ENCODE measurements at regions not wholly inside any gene's neighbourhood (a gene's known extent, or its start where the extent isn't known, plus 50 kb on each side); places are given as distances from the start of the nearest gene placed in this dataset.
A peak's percentile ranks its signal among the peaks of the same experiment; 100 is the strongest.

- intact Hi-C loops (cut with DNase I) = no loop called here
- Histone ChIP-seq H3K4me1 (no peaks in the 10 kb centered on the region), H3K9me3 (no peaks in the 10 kb centered on the region), H3K36me3 (no peaks in the 10 kb centered on the region), H3K4me3 (no peak overlapping the region), H3K27ac (replicated peaks in 1 of 4) (no peak overlapping the region), H3K27me3 (no peaks in the 10 kb centered on the region)
- DNase-seq (ENCODE audit: extremely low spot score) = no peak
- TF ChIP-seq, protein P1, sequence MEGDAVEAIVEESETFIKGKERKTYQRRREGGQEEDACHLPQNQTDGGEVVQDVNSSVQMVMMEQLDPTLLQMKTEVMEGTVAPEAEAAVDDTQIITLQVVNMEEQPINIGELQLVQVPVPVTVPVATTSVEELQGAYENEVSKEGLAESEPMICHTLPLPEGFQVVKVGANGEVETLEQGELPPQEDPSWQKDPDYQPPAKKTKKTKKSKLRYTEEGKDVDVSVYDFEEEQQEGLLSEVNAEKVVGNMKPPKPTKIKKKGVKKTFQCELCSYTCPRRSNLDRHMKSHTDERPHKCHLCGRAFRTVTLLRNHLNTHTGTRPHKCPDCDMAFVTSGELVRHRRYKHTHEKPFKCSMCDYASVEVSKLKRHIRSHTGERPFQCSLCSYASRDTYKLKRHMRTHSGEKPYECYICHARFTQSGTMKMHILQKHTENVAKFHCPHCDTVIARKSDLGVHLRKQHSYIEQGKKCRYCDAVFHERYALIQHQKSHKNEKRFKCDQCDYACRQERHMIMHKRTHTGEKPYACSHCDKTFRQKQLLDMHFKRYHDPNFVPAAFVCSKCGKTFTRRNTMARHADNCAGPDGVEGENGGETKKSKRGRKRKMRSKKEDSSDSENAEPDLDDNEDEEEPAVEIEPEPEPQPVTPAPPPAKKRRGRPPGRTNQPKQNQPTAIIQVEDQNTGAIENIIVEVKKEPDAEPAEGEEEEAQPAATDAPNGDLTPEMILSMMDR (IDR thresholded peaks at IDR 0.05) = no peak
- TF ChIP-seq POLR2A (IDR thresholded peaks at IDR 0.05; ENCODE audit: low read depth) (no peak), POLR2AphosphoS5 (IDR thresholded peaks at IDR 0.05) (no peak), EP300 (IDR thresholded peaks at IDR 0.05) (no peak)
Measured at GRCh38 chr14:55963295-55963694, 154.9 kb upstream of the PELI2 start.

DNA sequence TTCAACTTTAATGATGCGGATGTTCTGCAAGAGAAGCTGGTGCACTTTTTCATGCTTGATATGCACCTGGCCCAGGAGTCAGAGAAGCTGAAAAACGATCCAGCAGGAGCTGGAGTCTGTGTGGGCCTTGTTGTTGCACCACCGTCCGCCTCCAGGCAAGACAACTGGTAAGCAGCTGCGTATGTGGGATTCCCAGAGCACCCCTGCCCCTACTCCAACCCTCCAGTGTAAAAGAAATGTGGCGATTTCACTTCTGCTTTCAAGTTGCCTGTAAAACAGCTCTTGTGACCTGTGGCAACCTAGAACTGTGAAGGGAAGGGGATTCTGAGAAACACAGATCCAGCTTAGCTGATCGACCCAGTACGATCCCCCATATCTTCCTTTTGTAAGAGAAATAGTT, 154.1 kb upstream of the PELI2 start:
- Histone ChIP-seq H3K27ac (replicated peaks in 1 of 4) (no peak overlapping the region), H3K4me3 (no peak overlapping the region), H3K4me1 (no peaks in the 10 kb centered on the region), H3K9me3 (no peaks in the 10 kb centered on the region), H3K27me3 (no peaks in the 10 kb centered on the region), H3K36me3 (no peaks in the 10 kb centered on the region)
- intact Hi-C loops (cut with DNase I) = no loop called here
- no peak for TF ChIP-seq POLR2A (IDR thresholded peaks at IDR 0.05; ENCODE audit: low read depth)
- TF ChIP-seq, protein P1 (IDR thresholded peaks at IDR 0.05) = no peak
- no peak for TF ChIP-seq POLR2AphosphoS5 (IDR thresholded peaks at IDR 0.05)
- TF ChIP-seq EP300 (IDR thresholded peaks at IDR 0.05) = no peak
- DNase-seq (ENCODE audit: extremely low spot score) = no peak
- WGBS = 74% methylated on average over 8 of the region's 8 CpGs

GRCh38 chr14:55964821-55965220, 153.4 kb upstream of the PELI2 start:
- no peak for DNase-seq (ENCODE audit: extremely low spot score)
- TF ChIP-seq EP300 (IDR thresholded peaks at IDR 0.05) (no peak), POLR2AphosphoS5 (IDR thresholded peaks at IDR 0.05) (no peak), POLR2A (IDR thresholded peaks at IDR 0.05; ENCODE audit: low read depth) (no peak)
- TF ChIP-seq, protein P1 (IDR thresholded peaks at IDR 0.05) = no peak
- 68% methylated on average over 3 of the region's 3 CpGs for WGBS
- Histone ChIP-seq H3K4me3 (no peak overlapping the region), H3K27me3 (no peaks in the 10 kb centered on the region), H3K9me3 (no peaks in the 10 kb centered on the region), H3K27ac (replicated peaks in 1 of 4) (no peak overlapping the region), H3K4me1 (no peaks in the 10 kb centered on the region), H3K36me3 (no peaks in the 10 kb centered on the region)
- intact Hi-C loops (cut with DNase I) = no loop called here

- intact Hi-C loops (cut with DNase I) = no loop called here
- DNase-seq (ENCODE audit: extremely low spot score) = no peak
- no peak overlapping the region for H3K27ac ChIP-seq (replicated peaks in 1 of 4)
- TF ChIP-seq POLR2A (IDR thresholded peaks at IDR 0.05; ENCODE audit: low read depth) (no peak), POLR2AphosphoS5 (IDR thresholded peaks at IDR 0.05) (no peak), EP300 (IDR thresholded peaks at IDR 0.05) (no peak)
- TF ChIP-seq, protein P1 (IDR thresholded peaks at IDR 0.05) = no peak
- no peaks in the 10 kb centered on the region for H3K36me3 ChIP-seq
- no peak overlapping the region for H3K4me3 ChIP-seq
- no peaks in the 10 kb centered on the region for H3K4me1 ChIP-seq
- WGBS = 75% methylated on average over 2 of the region's 2 CpGs
- no peaks in the 10 kb centered on the region for H3K27me3 ChIP-seq
- H3K9me3 ChIP-seq = no peaks in the 10 kb centered on the region
Measured at GRCh38 chr14:55965851-55966250, 152.4 kb upstream of the PELI2 start.

DNA sequence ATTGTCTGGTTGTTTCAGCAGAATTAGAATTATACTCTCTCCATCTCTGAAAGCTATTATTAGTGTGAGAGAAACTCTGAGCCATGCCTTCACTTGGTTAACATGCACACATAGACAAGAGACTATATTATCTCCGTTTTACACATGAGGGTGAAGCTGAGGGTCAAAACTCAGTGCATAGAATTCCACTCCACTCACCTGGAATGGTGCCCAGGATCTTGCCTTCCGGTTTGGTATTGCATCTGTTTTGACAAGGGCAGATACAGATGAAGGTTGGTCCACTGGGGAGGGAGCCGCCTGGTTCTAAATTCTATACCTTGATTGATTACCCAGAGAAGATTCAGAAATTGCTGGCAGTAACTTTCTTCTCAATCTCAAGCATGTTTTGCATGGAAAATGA, 149.5 kb upstream of the PELI2 start:
- TF ChIP-seq, protein P1 (IDR thresholded peaks at IDR 0.05) = no peak
- TF ChIP-seq POLR2AphosphoS5 (IDR thresholded peaks at IDR 0.05) (no peak), EP300 (IDR thresholded peaks at IDR 0.05) (no peak), POLR2A (IDR thresholded peaks at IDR 0.05; ENCODE audit: low read depth) (no peak)
- H3K4me3 ChIP-seq = no peak overlapping the region
- no peaks in the 10 kb centered on the region for H3K4me1 ChIP-seq
- H3K9me3 ChIP-seq = no peaks in the 10 kb centered on the region
- intact Hi-C loops (cut with DNase I) = no loop called here
- DNase-seq (ENCODE audit: extremely low spot score) = peak; percentile 31
- whole genome bisulfite sequencing = 56% methylated on average over 3 of the region's 3 CpGs
- H3K36me3 ChIP-seq = no peaks in the 10 kb centered on the region
- no peak overlapping the region for H3K27ac ChIP-seq (replicated peaks in 1 of 4)
- no peaks in the 10 kb centered on the region for H3K27me3 ChIP-seq
